ENCODE measurements at regions not wholly inside any gene's neighbourhood (a gene's known extent, or its start where the extent isn't known, plus 50 kb on each side); places are given as distances from the start of the nearest gene placed in this dataset.
"Not testable (repeated sequence)": the region's sequence is repeated elsewhere in the genome, so short reads cannot be mapped to it uniquely, and the experiment has no call there.

DNA sequence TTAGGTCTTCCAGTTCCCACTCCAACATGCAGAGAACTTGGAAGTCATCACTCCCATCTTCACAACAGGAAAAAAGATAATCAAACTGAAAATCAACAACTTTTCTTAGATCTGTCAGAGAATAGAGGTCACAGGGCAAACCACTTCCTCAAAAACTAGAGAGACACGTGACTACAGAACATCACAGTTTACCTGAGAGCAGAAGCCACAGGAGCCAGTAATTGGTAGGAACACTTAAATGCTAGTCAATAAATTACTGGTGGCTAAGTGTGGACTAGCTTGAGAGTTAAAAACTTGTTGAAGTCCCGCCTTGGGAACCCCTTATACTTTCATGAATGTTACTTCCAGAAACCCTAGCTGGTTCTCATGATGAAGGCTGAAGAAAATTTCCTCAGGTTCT lies 81.1 kb downstream of the THSD1 start:
- DNase-seq (ENCODE audit: low spot score) = not testable (repeated sequence)

DNA sequence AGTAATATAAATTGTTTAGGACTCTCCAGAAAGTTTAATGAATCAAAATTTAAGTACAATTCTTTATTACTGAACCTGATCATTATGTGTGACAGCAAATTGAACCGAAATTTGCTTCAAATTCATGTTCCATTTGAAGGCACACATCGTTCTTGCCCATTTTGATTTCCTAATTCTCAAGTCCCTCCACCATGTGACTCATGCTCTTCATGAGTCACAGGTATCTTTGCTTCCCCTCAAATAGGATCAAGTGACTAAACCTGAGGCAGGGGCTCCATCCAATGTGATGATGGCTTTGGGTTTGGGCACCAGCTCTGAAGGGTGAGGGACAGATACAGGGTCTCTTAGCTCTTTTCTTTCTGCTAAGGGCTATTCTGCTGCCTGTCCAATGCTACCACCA lies 86.1 kb downstream of the THSD1 start:
- no peak for DNase-seq (ENCODE audit: low spot score)

DNA sequence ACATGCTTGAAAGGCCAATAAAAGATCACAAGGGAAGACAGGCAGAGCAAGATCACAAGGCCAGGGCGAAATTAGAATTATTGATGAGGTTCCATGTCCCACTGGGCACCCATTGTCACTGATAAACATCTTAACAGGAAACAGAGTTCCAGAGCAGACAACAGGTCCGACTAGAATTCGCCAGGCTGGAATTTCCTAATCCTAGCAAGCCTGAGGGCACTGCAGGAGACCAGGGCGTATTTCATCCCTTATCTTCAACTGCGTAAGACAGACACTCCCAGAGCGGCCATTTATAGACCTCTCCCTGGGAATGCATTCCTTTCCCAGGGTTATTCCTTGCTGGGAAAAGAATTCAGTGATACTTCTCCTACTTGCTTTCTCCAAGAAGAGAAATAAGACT lies 96.1 kb downstream of the THSD1 start:
- not testable (repeated sequence) for DNase-seq (ENCODE audit: low spot score)

DNA sequence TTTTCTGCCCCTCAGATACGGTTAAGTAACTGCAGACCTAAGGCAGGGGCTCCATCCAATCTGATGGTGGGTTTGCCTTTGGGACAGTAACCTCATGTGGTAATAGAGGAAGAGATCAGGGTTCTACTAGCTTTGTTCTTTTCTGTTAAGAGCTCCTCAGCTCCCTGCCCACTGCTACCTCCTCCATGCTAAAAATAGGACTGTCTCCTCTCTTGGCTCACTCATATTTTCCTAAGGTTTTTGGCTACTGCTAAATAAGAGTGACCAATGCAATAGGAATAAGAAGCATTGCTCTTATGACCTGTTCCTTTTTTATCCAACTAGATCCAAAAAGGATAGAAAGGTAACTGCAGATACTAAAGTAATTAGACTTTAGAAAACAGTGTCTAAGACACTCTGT lies 99.6 kb downstream of the THSD1 start:
- not testable (repeated sequence) for DNase-seq (ENCODE audit: low spot score)

DNA sequence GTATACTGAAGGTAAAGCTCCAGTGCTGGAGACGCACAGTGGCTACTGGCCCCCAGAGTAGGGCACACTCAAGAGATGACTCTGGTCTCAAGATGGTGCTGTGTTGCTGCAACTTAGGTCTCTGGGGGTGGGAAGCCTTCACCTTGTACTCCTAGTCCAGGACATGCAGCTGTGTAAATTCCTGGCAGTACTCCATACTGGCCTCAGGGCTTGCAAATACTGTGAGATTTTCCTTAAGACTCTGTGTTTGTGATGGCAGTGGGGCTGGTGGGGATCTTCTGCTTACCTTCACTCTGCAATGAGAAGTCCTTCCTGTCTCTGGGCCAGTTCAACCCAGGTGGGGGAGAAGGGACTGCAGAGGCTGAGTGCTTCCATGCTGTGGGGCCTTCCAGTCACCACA lies 102.9 kb downstream of the THSD1 start:
- DNase-seq (ENCODE audit: low spot score) = not testable (repeated sequence)

DNA sequence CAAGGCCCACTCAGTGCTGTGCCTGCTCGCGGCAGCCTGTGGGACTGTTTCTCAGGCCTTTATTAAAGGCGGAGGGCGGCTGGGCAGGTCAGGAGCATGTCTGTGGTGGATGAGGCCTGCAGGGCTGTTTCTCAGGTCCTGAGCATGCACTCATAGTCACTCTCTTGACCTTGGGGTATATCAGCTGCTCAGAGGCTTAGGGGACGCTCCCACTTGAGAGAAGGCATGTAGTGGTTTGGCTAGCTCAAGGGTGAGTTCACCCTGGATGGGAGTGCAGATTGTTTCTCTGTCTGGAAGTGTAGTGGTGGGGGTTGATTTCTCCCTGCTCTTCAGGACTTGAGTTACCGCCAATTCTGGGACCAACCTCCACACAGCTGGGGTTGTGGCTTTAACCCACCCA lies 103.3 kb downstream of the THSD1 start:
- not testable (repeated sequence) for DNase-seq (ENCODE audit: low spot score)

DNA sequence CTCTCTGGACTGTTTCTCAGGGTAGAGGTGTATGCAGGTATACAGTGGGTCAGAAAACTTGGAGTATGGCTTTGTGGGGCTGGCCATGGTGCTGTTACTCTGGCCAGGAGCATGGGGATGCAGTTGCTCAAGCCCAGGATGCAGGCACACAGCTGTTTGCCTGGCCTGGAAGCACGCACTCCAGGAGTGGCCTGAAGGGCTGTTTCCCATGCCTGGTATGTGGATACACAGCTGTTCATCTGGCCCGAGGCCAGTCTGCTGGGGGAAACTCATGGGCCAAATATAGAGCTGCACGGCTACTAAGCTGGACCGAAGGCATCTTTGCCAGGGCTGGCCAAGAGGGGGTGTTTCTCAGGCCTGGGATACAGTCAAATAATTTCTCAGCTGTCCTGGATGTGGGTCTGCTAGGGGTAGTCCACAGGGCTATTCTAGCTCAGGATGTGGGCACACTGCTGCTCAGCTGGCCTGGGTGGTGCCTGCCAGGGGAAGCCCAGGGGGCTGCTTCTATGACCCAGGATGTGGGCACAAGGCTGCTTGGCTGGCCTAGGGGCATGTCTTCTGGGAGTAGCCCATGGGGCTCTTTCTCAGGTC lies 104.1 kb downstream of the THSD1 start:
- not testable (repeated sequence) for DNase-seq (ENCODE audit: low spot score)

DNA sequence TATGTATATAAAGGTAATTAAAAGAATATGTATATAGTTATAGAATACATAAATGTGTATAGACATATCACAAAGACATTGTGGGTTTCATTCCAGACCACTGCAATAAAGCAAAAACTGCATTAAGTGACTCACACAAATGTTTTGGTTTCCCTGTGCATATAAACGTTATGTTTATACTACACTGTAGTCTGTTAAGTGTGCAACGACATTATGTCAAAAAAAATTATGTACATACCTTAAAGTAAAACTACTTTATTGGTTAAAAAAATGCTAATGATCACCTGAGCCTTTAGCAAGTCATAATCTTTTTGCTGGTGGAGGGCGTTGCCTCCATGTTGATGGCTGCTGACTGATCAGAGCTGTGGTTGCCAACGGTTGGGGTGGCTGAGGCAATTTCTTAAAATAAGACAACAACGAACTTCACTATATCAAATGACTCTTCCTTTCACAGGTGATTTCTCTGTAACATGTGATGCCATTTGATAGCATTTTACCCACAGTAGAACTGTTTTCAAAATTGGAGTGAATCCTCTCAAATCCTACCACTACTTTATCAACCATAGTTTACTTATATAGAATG lies 107.8 kb downstream of the THSD1 start:
- DNase-seq (ENCODE audit: low spot score) = not testable (repeated sequence)

DNA sequence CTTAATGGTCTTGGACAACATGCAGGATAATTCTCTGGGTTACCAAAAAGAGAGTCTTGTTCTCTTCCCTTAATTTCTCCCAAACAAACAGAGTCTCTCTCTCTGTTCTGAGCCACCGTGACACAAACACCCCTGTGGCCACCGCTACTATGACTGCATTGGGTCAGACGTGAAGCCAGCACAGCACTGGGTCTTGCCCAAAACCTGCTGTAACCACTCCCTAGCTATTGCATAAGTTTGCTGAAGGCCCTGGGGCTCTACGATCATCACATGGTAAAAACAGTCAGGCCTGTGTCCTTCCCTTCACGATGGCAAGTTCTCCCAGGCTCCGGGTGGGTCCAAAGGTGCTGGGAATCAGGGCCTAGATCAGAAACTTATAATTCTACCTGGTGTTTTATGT lies 117.1 kb downstream of the THSD1 start:
- not testable (repeated sequence) for DNase-seq (ENCODE audit: low spot score)

DNA sequence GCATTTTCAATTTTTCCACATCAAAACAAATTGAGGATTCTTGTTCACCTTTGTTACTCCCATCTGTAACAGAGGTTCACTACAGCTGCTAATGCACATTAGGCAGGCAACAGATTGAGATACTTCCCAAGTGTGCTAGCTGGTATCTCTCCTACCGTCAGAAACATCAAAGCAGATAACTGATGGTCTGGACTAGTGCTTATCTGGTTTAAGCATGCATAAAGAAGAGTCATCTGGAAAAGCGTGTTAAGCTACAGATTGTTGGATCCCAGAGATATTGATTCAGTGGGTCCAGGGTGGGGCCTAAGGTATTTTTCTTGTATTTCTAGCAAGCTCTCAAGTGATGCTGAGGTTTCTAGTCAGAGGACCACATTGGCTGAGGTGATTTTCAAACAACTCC lies 122.0 kb upstream of the NEK3 start:
- not testable (repeated sequence) for DNase-seq (ENCODE audit: low spot score)

DNA sequence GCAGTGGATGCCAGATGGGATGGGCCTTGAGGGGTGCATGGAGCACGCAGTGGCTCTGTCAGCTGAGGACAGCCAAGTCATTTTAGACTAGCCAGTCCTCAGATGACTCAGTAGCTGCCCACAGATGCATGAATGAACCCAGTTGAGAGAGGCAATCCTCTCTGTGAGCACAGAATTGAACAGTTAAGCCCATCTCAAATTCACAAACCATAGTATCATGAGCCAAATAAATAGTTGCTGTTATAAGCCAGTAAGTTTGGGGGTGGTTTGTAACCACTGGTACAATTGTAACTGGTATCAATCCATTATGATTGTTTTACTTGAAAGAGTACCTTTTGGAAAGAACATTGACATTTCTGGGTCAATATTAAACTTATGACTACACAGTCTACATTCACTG lies 120.0 kb upstream of the NEK3 start:
- not testable (repeated sequence) for DNase-seq (ENCODE audit: low spot score)

DNA sequence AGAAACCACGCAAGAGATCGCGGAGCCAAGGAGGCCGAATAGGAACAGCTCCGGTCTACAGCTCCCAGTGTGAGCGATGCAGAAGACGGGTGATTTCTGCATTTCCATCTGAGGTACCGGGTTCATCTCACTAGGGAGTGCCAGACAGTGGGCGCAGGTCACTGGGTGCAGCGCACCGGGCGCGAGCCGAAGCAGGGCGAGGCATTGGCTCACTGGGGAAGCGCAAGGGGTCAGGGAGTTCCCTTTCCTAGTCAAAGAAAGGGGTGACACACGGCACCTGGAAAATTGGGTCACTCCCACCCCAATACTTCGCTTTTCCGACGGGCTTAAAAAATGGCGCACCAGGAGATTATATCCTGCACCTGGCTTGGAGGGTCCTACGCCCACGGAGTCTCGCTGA lies 94.9 kb upstream of the NEK3 start:
- not testable (repeated sequence) for DNase-seq (ENCODE audit: low spot score)

DNA sequence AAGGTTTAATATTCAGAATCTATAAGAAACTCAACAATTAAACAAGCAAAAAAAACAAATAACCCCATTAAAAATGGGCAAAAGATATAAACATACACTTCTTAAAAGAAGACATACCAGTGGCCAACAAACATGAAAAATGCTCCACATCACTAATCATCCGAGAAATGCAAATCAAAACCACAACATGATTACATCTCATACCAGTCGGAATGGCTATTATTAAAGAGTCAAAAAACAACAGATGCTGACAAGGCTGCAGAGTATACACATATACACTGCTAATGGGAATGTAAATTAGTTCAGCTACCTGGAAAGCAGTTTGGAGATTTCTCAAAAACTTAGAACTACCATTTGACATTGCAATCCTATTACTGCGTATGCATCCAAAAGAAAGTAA lies 81.4 kb upstream of the NEK3 start:
- DNase-seq (ENCODE audit: low spot score) = not testable (repeated sequence)

DNA sequence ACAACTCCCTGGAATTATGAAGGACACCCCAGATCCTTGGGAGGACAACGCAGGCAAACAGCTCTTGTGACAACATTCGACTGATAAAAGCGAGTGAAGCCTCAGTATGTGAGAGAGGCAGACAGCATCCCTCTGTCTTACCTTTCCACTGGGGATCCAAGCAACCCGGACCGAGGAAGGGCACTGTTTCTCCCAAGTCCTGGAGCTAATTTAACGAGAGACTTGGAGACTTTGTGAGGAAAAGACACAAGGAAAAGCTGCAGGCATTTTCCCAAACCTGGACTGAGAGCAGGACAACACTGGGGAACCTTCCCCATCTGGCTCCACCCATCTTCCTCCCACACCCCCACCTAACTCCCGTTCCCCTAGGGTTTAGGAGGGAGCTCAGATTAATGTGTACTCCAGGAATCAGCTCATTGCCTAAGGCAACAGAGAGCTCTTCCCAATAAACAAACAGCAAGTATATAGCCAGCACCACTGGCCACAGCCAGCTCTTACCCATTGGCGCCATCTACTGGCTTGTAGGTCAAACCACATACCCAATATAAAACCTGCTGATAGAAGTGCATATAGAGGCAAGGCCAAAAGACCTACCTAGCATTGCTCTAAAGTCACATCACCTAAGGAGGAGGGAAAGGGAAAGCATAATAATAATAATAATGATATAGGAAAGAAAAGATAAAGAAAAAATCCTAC lies 76.7 kb upstream of the NEK3 start:
- peak; percentile 74 for DNase-seq (ENCODE audit: low spot score)

DNA sequence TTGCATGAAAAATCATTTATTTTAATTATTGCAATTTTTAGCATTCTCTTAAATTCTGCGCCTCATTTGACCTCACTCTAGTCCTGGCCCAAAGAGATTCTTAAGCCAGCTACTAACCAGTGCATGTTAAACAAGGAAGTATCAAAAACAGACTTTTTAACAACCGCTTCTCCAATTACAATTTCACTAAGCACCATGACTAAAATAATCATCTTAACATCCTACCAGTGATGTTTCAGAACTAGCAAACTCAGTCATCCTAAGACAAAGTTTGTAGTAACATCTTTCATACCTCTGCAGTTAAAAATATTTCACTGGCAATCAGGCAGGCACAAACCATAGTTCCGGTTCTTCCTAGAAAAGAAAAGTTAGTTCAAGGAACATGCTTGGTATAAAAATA lies 75.5 kb upstream of the NEK3 start:
- DNase-seq (ENCODE audit: low spot score) = not testable (repeated sequence)

DNA sequence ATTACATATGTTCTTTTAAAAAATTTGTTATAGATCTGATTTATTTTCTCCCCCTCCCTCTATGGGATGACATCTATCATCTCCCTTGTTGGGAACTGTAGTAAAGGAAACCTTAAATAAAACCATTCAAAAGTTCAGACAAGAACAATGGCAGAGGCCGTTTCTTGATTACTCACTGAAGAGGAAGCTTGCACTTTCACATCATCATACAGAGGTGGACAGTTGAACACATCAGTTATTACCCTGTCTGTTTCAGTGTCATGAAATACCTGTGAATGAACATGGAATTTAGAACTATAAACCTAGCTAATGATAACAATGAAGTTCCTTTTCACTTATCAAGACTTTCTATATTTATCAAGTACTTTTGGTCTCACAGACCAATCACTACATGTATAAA lies 63.7 kb upstream of the NEK3 start:
- DNase-seq (ENCODE audit: low spot score) = not testable (repeated sequence)

DNA sequence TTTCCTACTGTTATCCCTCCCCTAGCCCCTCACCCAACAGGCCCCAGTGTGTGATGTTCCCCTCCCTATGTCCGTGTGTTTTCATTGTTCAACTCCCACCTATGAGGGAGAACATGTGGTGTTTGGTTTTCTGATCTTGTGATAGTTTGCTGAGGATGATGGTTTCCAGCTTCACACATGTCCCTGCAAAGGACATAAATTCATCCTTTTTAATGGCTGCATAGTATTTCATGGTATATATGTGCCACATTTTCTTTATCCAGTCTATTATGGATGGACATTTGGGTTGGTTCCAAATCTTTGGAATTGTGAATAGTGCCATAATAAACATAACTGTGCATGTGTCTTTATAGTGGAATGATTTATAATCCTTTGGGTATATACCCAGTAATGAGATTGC lies 54.5 kb upstream of the NEK3 start:
- DNase-seq (ENCODE audit: low spot score) = not testable (repeated sequence)

DNA sequence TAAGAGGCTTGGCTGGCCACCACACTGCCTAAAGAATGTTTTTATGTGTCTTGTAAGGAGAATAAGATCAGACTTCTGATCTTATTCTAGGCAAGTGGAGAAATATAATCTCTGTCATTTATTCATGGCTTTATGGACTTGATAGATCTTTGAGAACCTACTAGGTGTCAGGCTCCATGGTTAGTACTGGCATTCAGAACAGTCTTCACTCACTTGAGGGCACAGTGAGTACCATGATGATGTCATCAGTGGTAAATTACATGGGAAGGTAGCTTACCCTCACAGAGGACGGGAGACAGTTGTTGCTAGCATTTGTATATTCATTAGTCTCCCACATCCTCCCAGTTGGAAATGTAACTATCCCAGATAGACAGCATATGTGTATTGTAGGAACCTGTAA lies 53.5 kb upstream of the NEK3 start:
- not testable (repeated sequence) for DNase-seq (ENCODE audit: low spot score)

DNA sequence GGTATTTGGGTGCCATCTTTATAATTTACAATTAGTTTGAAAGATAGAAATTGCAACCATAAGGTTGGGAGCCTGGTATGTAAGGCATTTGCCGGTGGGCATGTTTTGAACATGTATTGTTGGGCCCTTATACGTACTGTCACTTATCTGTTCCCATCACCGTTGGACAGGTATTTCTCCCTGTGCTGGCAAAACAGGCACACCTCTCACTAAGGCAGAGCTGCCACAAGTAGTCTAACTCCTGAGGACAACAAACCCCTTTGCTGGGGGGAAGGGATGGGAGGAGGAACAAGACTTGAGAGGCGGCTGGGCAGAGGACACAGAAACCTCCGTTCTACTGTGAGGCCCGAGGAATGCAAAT lies 52.0 kb upstream of the NEK3 start:
- not testable (repeated sequence) for DNase-seq (ENCODE audit: low spot score)

DNA sequence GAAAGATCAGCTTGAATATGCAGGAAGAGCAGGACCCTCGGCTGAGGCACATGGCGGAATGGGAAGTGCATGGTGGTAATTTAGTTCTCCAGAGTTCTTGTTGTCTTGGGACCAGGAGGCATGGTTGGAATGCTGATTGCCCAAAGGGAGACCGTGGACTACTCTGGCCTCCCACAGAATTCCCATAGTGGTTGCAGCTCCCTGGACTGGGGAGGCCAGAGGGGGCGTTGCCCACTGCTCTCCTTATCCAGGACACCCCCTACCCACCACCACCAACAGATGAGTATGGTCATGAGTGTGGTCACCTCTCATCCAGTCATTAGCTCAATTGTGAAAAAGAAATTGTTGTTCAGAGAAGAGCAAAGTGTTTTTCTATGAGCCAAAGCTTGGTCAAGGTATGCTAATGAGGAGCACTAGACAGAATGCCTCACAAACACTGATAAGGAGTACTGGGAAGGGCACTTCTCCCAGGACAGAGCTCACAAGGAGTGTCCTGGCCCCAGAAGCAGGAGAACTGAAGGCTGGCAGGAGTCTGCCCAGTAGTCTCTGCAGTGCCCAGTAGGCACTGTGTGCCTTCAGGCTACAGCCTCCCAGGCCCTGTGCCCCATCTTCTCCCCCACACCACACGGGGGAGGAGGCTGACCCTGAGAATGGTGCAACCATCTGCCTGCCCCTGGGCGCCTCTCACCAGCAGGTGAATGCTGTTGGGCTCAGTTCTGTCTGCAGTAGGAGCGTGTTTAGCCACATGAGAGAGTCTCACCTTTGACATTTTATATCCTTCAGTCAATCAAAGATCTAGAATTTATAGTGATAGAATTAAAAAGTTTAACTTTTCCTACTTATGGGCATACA lies 51.4 kb upstream of the NEK3 start:
- not testable (repeated sequence) for DNase-seq (ENCODE audit: low spot score)

Measured in Ammon's horn (tissue), 1 donor.